Ectodermal cell (in vitro differentiated cells): ENCODE measurements at regions not wholly inside any gene's neighbourhood (a gene's known extent, or its start where the extent isn't known, plus 50 kb on each side); places are given as distances from the start of the nearest gene placed in this dataset.

Experiments
- H3K27ac ChIP-seq: 2 replicates; pipeline ENCODE4 v1.7.0; 2013; ENCODE audit warnings: mild to moderate bottlenecking, low read depth, low read length; ENCODE audit not compliant: insufficient read depth, poor library complexity, severe bottlenecking
- H3K27me3 ChIP-seq: 2 replicates; pipeline ENCODE4 v1.7.0; 2013; ENCODE audit warnings: mild to moderate bottlenecking, low read length; ENCODE audit not compliant: insufficient read depth, control insufficient read depth, poor library complexity, severe bottlenecking
- H3K36me3 ChIP-seq: one replicate; pipeline ENCODE4 v1.7.0; 2013; ENCODE audit warnings: low read length; ENCODE audit not compliant: control insufficient read depth, insufficient read depth
- H3K4me1 ChIP-seq: one replicate; pipeline ENCODE4 v1.7.0; 2013; ENCODE audit warnings: low read length; ENCODE audit not compliant: control insufficient read depth, insufficient read depth
- H3K4me3 ChIP-seq: 2 replicates; pipeline ENCODE4 v1.7.0; 2013; ENCODE audit warnings: low read depth, low read length, control low read depth; ENCODE audit not compliant: insufficient read depth
- H3K9me3 ChIP-seq: 2 replicates; pipeline ENCODE4 v1.7.0; 2013; ENCODE audit warnings: mild to moderate bottlenecking, low read length, moderate library complexity; ENCODE audit not compliant: control insufficient read depth
- WGBS, 2 experiments: methylation state at CpG; one replicate each; pipeline ENCODE4 v1.1.7; 2013; ENCODE audit warnings: missing lambda C conversion rate in 2 of 2; 5-methylcytosine and 5-hydroxymethylcytosine counted together

GRCh38 chr3:74469713-74470112 lies 144.7 kb downstream of the CNTN3 start:
- no peaks in the 10 kb centered on the region for H3K27me3 ChIP-seq
- no peaks in the 10 kb centered on the region for H3K4me1 ChIP-seq
- no peaks in the 10 kb centered on the region for H3K36me3 ChIP-seq
- WGBS, 2 experiments: 91 to 98% methylated on average over 7 to 8 of the region's 8 CpGs
- no peak overlapping the region for H3K27ac ChIP-seq
- no peaks in the 10 kb centered on the region for H3K9me3 ChIP-seq
- H3K4me3 ChIP-seq: no peak overlapping the region

- no peaks in the 10 kb centered on the region for H3K9me3 ChIP-seq
- H3K27ac ChIP-seq: no peak overlapping the region
- WGBS, 2 experiments: 96 to 97% methylated on average over 3 of the region's 3 CpGs
These were observed 145.3 kb downstream of the CNTN3 start for GRCh38 chr3:74469151-74469550.

GRCh38 chr3:74465715-74466410 lies 148.6 kb downstream of the CNTN3 start:
- no peaks in the 10 kb centered on the region for H3K9me3 ChIP-seq
- H3K4me3 ChIP-seq: no peak overlapping the region
- no peak overlapping the region for H3K27ac ChIP-seq
- no peaks in the 10 kb centered on the region for H3K36me3 ChIP-seq
- 83 to 88% methylated on average over 4 of the region's 4 CpGs for WGBS, 2 experiments
- no peaks in the 10 kb centered on the region for H3K4me1 ChIP-seq
- no peaks in the 10 kb centered on the region for H3K27me3 ChIP-seq

More at GRCh38 chr3:74469151-74469550, 145.3 kb downstream of the CNTN3 start:
- Histone ChIP-seq H3K27me3 (no peaks in the 10 kb centered on the region), H3K4me3 (no peak overlapping the region), H3K4me1 (no peaks in the 10 kb centered on the region), H3K36me3 (no peaks in the 10 kb centered on the region)

- H3K27ac ChIP-seq: no peak overlapping the region
- 80 to 90% methylated on average over 3 to 4 of the region's 4 CpGs for WGBS, 2 experiments
- H3K9me3 ChIP-seq: no peaks in the 10 kb centered on the region
These were observed 150.9 kb downstream of the CNTN3 start for GRCh38 chr3:74463515-74463914.

GRCh38 chr3:74456166-74456565 lies 158.3 kb downstream of the CNTN3 start:
- H3K27ac ChIP-seq: no peak overlapping the region
- H3K27me3 ChIP-seq: no peaks in the 10 kb centered on the region
- no peaks in the 10 kb centered on the region for H3K36me3 ChIP-seq
- H3K4me1 ChIP-seq: no peaks in the 10 kb centered on the region
- no peaks in the 10 kb centered on the region for H3K9me3 ChIP-seq
- H3K4me3 ChIP-seq: no peak overlapping the region

More at GRCh38 chr3:74463515-74463914, 150.9 kb downstream of the CNTN3 start:
- Histone ChIP-seq H3K4me3 (no peak overlapping the region), H3K27me3 (no peaks in the 10 kb centered on the region), H3K4me1 (no peaks in the 10 kb centered on the region), H3K36me3 (no peaks in the 10 kb centered on the region)

GRCh38 chr3:74447221-74447620 lies 167.2 kb downstream of the CNTN3 start:
- WGBS, 2 experiments: 80 to 94% methylated on average over 1 of the region's 1 CpG
- no peak overlapping the region for H3K4me3 ChIP-seq
- H3K36me3 ChIP-seq: no peaks in the 10 kb centered on the region
- no peaks in the 10 kb centered on the region for H3K27me3 ChIP-seq
- no peaks in the 10 kb centered on the region for H3K9me3 ChIP-seq
- no peaks in the 10 kb centered on the region for H3K4me1 ChIP-seq
- H3K27ac ChIP-seq: no peak overlapping the region

GRCh38 chr3:74445541-74445940 lies 168.9 kb downstream of the CNTN3 start:
- WGBS, 2 experiments: 83 to 92% methylated on average over 1 of the region's 1 CpG
- H3K27me3 ChIP-seq: no peaks in the 10 kb centered on the region
- H3K9me3 ChIP-seq: no peaks in the 10 kb centered on the region
- H3K4me1 ChIP-seq: no peaks in the 10 kb centered on the region
- no peaks in the 10 kb centered on the region for H3K36me3 ChIP-seq
- H3K27ac ChIP-seq: no peak overlapping the region
- no peak overlapping the region for H3K4me3 ChIP-seq

GRCh38 chr3:74443102-74443501 lies 171.4 kb downstream of the CNTN3 start:
- Histone ChIP-seq H3K27me3 (no peaks in the 10 kb centered on the region), H3K27ac (no peak overlapping the region), H3K4me3 (no peak overlapping the region), H3K36me3 (no peaks in the 10 kb centered on the region), H3K9me3 (no peaks in the 10 kb centered on the region), H3K4me1 (no peaks in the 10 kb centered on the region)

GRCh38 chr3:74442683-74443082 lies 171.8 kb downstream of the CNTN3 start:
- H3K4me1 ChIP-seq: no peaks in the 10 kb centered on the region
- H3K27ac ChIP-seq: no peak overlapping the region
- H3K4me3 ChIP-seq: no peak overlapping the region

GRCh38 chr3:74442068-74442467 lies 172.4 kb downstream of the CNTN3 start:
- WGBS, 2 experiments: 90 to 95% methylated on average over 2 of the region's 2 CpGs
- Histone ChIP-seq H3K4me1 (no peaks in the 10 kb centered on the region), H3K36me3 (no peaks in the 10 kb centered on the region), H3K27me3 (no peaks in the 10 kb centered on the region), H3K9me3 (no peaks in the 10 kb centered on the region), H3K4me3 (no peak overlapping the region), H3K27ac (no peak overlapping the region)

More at GRCh38 chr3:74442683-74443082, 171.8 kb downstream of the CNTN3 start:
- Histone ChIP-seq H3K36me3 (no peaks in the 10 kb centered on the region), H3K27me3 (no peaks in the 10 kb centered on the region), H3K9me3 (no peaks in the 10 kb centered on the region)

- WGBS, 2 experiments: 93% methylated on average over 3 of the region's 4 CpGs
- Histone ChIP-seq H3K4me3 (no peak overlapping the region), H3K27me3 (no peaks in the 10 kb centered on the region), H3K4me1 (no peaks in the 10 kb centered on the region), H3K27ac (no peak overlapping the region), H3K36me3 (no peaks in the 10 kb centered on the region), H3K9me3 (no peaks in the 10 kb centered on the region)
These were observed 178.3 kb downstream of the CNTN3 start for GRCh38 chr3:74436184-74436583.
